A549 (cell line): ENCODE measurements at regions not wholly inside any gene's neighbourhood (a gene's known extent, or its start where the extent isn't known, plus 50 kb on each side); places are given as distances from the start of the nearest gene placed in this dataset.

Experiments
- ATAC-seq, 2 experiments: fragments of 200-7000 bp in 1 of 2; fragments of >200 bp in 1 of 2; cut with Nextera tagmentation in 1 of 2; cut with Tn5 transposase in 1 of 2; 3 replicates each; pipeline versions ENCODE4 v1.8.0 to v1.9.1; 2018 to 2020; ENCODE audit warnings: mild to moderate bottlenecking in 1 of 2, moderate library complexity in 1 of 2
- CTCF ChIA-PET: fragments of 300-600 bp; sonication (Branson Sonifier 250); formaldehyde crosslinking; extraction: SDS; loops from one replicate; lab custom pipeline; 2021; ENCODE audit warnings: antibody characterized with exemption, inconsistent platforms; lab: Yijun Ruan, JAX
- POLR2A ChIA-PET: fragments of 350-600 bp; formaldehyde crosslinking; extraction: SDS; loops from one replicate; lab custom pipeline; 2021; ENCODE audit warnings: antibody characterized with exemption, inconsistent platforms; lab: Yijun Ruan, JAX
- DNase-seq, 2 experiments: peaks; one replicate each; pipeline versions ENCODE4 v3.0.0 to v3.0.0-alpha.2; 2011 to 2016; ENCODE audit warnings: low read depth in 1 of 2, low spot score in 1 of 2
- FAIRE-seq: peaks from 2 replicates; lab custom pipeline; 2011; peaks lifted over from hg19 to GRCh38; lab: Jason Lieb, UNC
- H3K27ac ChIP-seq, 2 experiments: fragments of >200 bp; sonication (Bioruptor Twin); formaldehyde crosslinking; 3 replicates each; pipeline ENCODE4 v1.5.1; 2016 to 2017
- H3K4me1 ChIP-seq: fragments of >200 bp; sonication (Bioruptor Twin); formaldehyde crosslinking; 3 replicates; pipeline ENCODE4 v1.6.1; 2016
- H3K4me2 ChIP-seq: fragments of >200 bp; sonication (Bioruptor Twin); formaldehyde crosslinking; 3 replicates; pipeline ENCODE4 v1.6.1; 2016
- H3K4me3 ChIP-seq: fragments of >200 bp; sonication (Bioruptor Twin); formaldehyde crosslinking; 3 replicates; pipeline ENCODE4 v1.5.1; 2016
- H3K9me3 ChIP-seq: fragments of >200 bp; sonication (Bioruptor Twin); formaldehyde crosslinking; 3 replicates; pipeline ENCODE4 v1.6.1; 2016
- ATOH8 ChIP-seq: fragments of 250-450 bp; sonication (Bioruptor Pico); IDR thresholded peaks from 2 replicates; pipeline ENCODE4 v1.5.0; 2020; ENCODE audit warnings: low read depth, mild to moderate bottlenecking, moderate library complexity
- BCL3 ChIP-seq: fragments of >200 bp; sonication (Bioruptor Twin); formaldehyde crosslinking; IDR thresholded peaks from 3 replicates; pipeline ENCODE4 v1.6.1; 2016
- CBX2 ChIP-seq: fragments of 200-600 bp; sonication (generic); IDR thresholded peaks from 2 replicates; pipeline ENCODE4 v1.6.1; 2016; ENCODE audit warnings: low read depth, mild to moderate bottlenecking, borderline replicate concordance
- CEBPB ChIP-seq, 2 experiments: fragments of >200 bp in 1 of 2; sonication (Bioruptor Twin) in 1 of 2; formaldehyde crosslinking in 1 of 2; IDR thresholded peaks; 2 replicates each; pipeline ENCODE4 v1.6.1; 2012 to 2016
- CHD2 ChIP-seq: fragments of 150-350 bp; IDR thresholded peaks from 2 replicates; pipeline ENCODE4 v1.6.1; 2014; ENCODE audit warnings: low read length; ENCODE audit not compliant: partially characterized antibody
- CHD4 ChIP-seq: fragments of 200-600 bp; sonication (generic); IDR thresholded peaks from 2 replicates; pipeline ENCODE4 v1.6.1; 2016; ENCODE audit warnings: antibody characterized with exemption, mild to moderate bottlenecking, borderline replicate concordance
- EP300 ChIP-seq, 2 experiments: fragments of >200 bp; sonication (Bioruptor Twin); formaldehyde crosslinking; IDR thresholded peaks; 2 replicates in 1 of 2; 3 replicates in 1 of 2; pipeline ENCODE4 v1.6.1; 2016 to 2017
- ESRRA ChIP-seq: fragments of 150-350 bp; IDR thresholded peaks from 2 replicates; pipeline ENCODE4 v1.6.1; 2014; ENCODE audit warnings: mild to moderate bottlenecking, low read length, borderline replicate concordance
- HOXA7 ChIP-seq: fragments of 250-450 bp; sonication (Bioruptor Pico); IDR thresholded peaks from 2 replicates; pipeline ENCODE4 v1.5.0; 2020; ENCODE audit warnings: mild to moderate bottlenecking, moderate library complexity
- HOXB5 ChIP-seq: fragments of 250-450 bp; sonication (Bioruptor Pico); IDR thresholded peaks from 2 replicates; pipeline ENCODE4 v1.5.0; 2020; ENCODE audit warnings: mild to moderate bottlenecking, moderate library complexity
- JUN ChIP-seq, 2 experiments: fragments of >200 bp; sonication (Bioruptor Twin); formaldehyde crosslinking; IDR thresholded peaks; 2 replicates in 1 of 2; 3 replicates in 1 of 2; pipeline ENCODE4 v1.6.1; 2016 to 2017
- JUNB ChIP-seq: fragments of >200 bp; sonication (Bioruptor Twin); formaldehyde crosslinking; IDR thresholded peaks from 2 replicates; pipeline ENCODE4 v1.6.1; 2016
- MAFK ChIP-seq: fragments of 450-650 bp; IDR thresholded peaks from 2 replicates; pipeline ENCODE4 v1.6.1; 2014; ENCODE audit not compliant: partially characterized antibody
- NFE2L2 ChIP-seq: fragments of 150-350 bp; conservative IDR thresholded peaks from 2 replicates; pipeline ENCODE4 v1.6.1; 2014; ENCODE audit warnings: low read length
- NR3C1 ChIP-seq: fragments of >200 bp; sonication (Bioruptor Twin); formaldehyde crosslinking; IDR thresholded peaks from 3 replicates; pipeline ENCODE4 v1.6.1; 2017
- PBX3 ChIP-seq: IDR thresholded peaks from 2 replicates; pipeline ENCODE4 v1.6.1; 2012
- PHF8 ChIP-seq: fragments of 200-600 bp; sonication (generic); IDR thresholded peaks from 2 replicates; pipeline ENCODE4 v1.6.1; 2016; ENCODE audit warnings: low read depth, mild to moderate bottlenecking, antibody characterized with exemption, moderate library complexity, borderline replicate concordance
- RCOR1 ChIP-seq: fragments of 150-350 bp; IDR thresholded peaks from 2 replicates; pipeline ENCODE4 v1.6.1; 2014; ENCODE audit warnings: antibody characterized with exemption, low read length, low read depth
- RFX5 ChIP-seq: fragments of 450-650 bp; IDR thresholded peaks from 2 replicates; pipeline ENCODE4 v1.7.1; 2014; ENCODE audit warnings: antibody characterized with exemption, mild to moderate bottlenecking, moderate library complexity
- RNF2 ChIP-seq: fragments of 200-600 bp; sonication (generic); IDR thresholded peaks from 2 replicates; pipeline ENCODE4 v1.6.1; 2016; ENCODE audit warnings: low read depth, mild to moderate bottlenecking, antibody characterized with exemption, moderate library complexity, borderline replicate concordance
- SMC3 ChIP-seq: fragments of >200 bp; sonication (Bioruptor Twin); formaldehyde crosslinking; IDR thresholded peaks from 3 replicates; pipeline ENCODE4 v1.6.1; 2018; ENCODE audit warnings: inconsistent platforms
- ZNF302 ChIP-seq: fragments of 250-450 bp; sonication (Bioruptor Pico); IDR thresholded peaks from 2 replicates; pipeline ENCODE4 v1.9.0; 2021; ENCODE audit warnings: inconsistent platforms, mild to moderate bottlenecking, moderate library complexity
- WGBS: methylation state at CpG from one replicate; pipeline ENCODE4 v1.1.6; 2017; ENCODE audit errors: missing lambda C conversion rate; 5-methylcytosine and 5-hydroxymethylcytosine counted together

- no peak for ATAC-seq
- FAIRE-seq = no peak
- WGBS = 6% methylated on average over 4 of the region's 4 CpGs
- no peaks in the 10 kb centered on the region for H3K4me1 ChIP-seq
- H3K27ac ChIP-seq = no peak overlapping the region
- ChIA-PET CTCF (no interaction called here), POLR2A (no interaction called here)
- H3K4me3 ChIP-seq = no peak overlapping the region
- no peak overlapping the region for H3K4me2 ChIP-seq
- DNase-seq = no peak
- H3K9me3 ChIP-seq = no peaks in the 10 kb centered on the region; the same call in 2 of the 3 replicates
- TF ChIP-seq JUNB = no peak
- TF ChIP-seq MAFK = no peak
- no peak for TF ChIP-seq CEBPB (IDR thresholded peaks at IDR 0.05)
- no peak for TF ChIP-seq EP300 (IDR thresholded peaks at IDR 0.05)
- no peak for TF ChIP-seq PBX3
- TF ChIP-seq BCL3 = no peak
- TF ChIP-seq PHF8 = no peak
- no peak for TF ChIP-seq HOXB5 (CRISPR knock-in tag)
- TF ChIP-seq ESRRA = no peak
- no peak for TF ChIP-seq ZNF302
- TF ChIP-seq CHD2 = no peak
- TF ChIP-seq HOXA7 = no peak
- TF ChIP-seq CBX2 = no peak
- TF ChIP-seq ATOH8 = no peak
- TF ChIP-seq RCOR1 = no peak
These were observed 711.9 kb upstream of the TMEM132C start for GRCh38 chr12:127555071-127555470.

- FAIRE-seq (no peak), DNase-seq (no peak), ATAC-seq (no peak)
- CTCF ChIA-PET = no interaction called here
- no peak overlapping the region for H3K4me2 ChIP-seq
- no peak overlapping the region for H3K4me3 ChIP-seq
- no peaks in the 10 kb centered on the region; the same call in 2 of the 3 replicates for H3K9me3 ChIP-seq
- H3K27ac ChIP-seq = no peak overlapping the region
- POLR2A ChIA-PET = no interaction called here
- no peak for TF ChIP-seq EP300 (IDR thresholded peaks at IDR 0.05)
- TF ChIP-seq CHD2 = no peak
- TF ChIP-seq ZNF302 = no peak
- no peak for TF ChIP-seq RFX5
- TF ChIP-seq HOXB5 (CRISPR knock-in tag) = no peak
- no peak for TF ChIP-seq HOXA7
- no peak for TF ChIP-seq CHD4
- TF ChIP-seq RNF2 = no peak
- TF ChIP-seq BCL3 = no peak
- no peak for TF ChIP-seq NFE2L2
- no peak for TF ChIP-seq NR3C1
- TF ChIP-seq SMC3 = no peak
- TF ChIP-seq JUN (IDR thresholded peaks at IDR 0.05) = no peak
- H3K4me1 ChIP-seq = no peaks in the 10 kb centered on the region
These were observed 710.6 kb upstream of the TMEM132C start for GRCh38 chr12:127556231-127556886.
